Bronchial epithelial cell (primary cell): ENCODE measurements at regions not wholly inside any gene's neighbourhood (a gene's known extent, or its start where the extent isn't known, plus 50 kb on each side); places are given as distances from the start of the nearest gene placed in this dataset.

ENCODE experiments used
- DNase-seq: peaks from one replicate; pipeline ENCODE4 v3.0.0-alpha.2; 2010; ENCODE audit warnings: low read depth
- FAIRE-seq: peaks from 2 replicates; lab custom pipeline; 2011; peaks lifted over from hg19 to GRCh38; lab: Jason Lieb, UNC
- H3K27me3 ChIP-seq: 2 replicates; pipeline ENCODE4 v1.5.1; 2011; ENCODE audit warnings: low read length; ENCODE audit not compliant: control insufficient read depth, insufficient read depth
- H3K36me3 ChIP-seq: 2 replicates; pipeline ENCODE4 v1.5.1; 2011; ENCODE audit warnings: low read length; ENCODE audit not compliant: control insufficient read depth, insufficient read depth
- H3K4me3 ChIP-seq: 2 replicates; pipeline ENCODE4 v1.5.1; 2011; ENCODE audit warnings: mild to moderate bottlenecking, low read depth, low read length, control low read depth
- CTCF ChIP-seq: IDR thresholded peaks from 2 replicates; pipeline ENCODE4 v1.5.1; 2011; ENCODE audit warnings: mild to moderate bottlenecking, moderate library complexity, low read length, control low read depth, inconsistent platforms; ENCODE audit not compliant: insufficient read depth, severe bottlenecking

GRCh38 chr17:72236980-72237633 lies 116.3 kb downstream of the SOX9 start:
- FAIRE-seq (no peak), DNase-seq (no peak)
- Histone ChIP-seq H3K27me3 (peaks cover 2% of the 10 kb centered on the region), H3K36me3 (no peaks in the 10 kb centered on the region), H3K4me3 (no peak overlapping the region)
- TF ChIP-seq CTCF, result no peak

GRCh38 chr17:72238157-72238673 lies 117.4 kb downstream of the SOX9 start:
- TF ChIP-seq CTCF, result no peak

GRCh38 chr17:72239548-72239947 lies 118.7 kb downstream of the SOX9 start:
- H3K36me3 ChIP-seq, result no peaks in the 10 kb centered on the region
- DNase-seq (no peak), FAIRE-seq (no peak)
- peaks cover 2% of the 10 kb centered on the region for H3K27me3 ChIP-seq
- no peak for TF ChIP-seq CTCF
- no peak overlapping the region for H3K4me3 ChIP-seq

More at GRCh38 chr17:72238157-72238673, 117.4 kb downstream of the SOX9 start:
- DNase-seq (no peak), FAIRE-seq (no peak)
- peaks cover 2% of the 10 kb centered on the region for H3K27me3 ChIP-seq
- H3K36me3 ChIP-seq, result no peaks in the 10 kb centered on the region
- no peak overlapping the region for H3K4me3 ChIP-seq

- FAIRE-seq (peak; percentile 13), DNase-seq (no peak)
- Histone ChIP-seq H3K36me3 (no peaks in the 10 kb centered on the region), H3K27me3 (peaks cover 2% of the 10 kb centered on the region), H3K4me3 (no peak overlapping the region)
- no peak for TF ChIP-seq CTCF
These were observed 119.5 kb downstream of the SOX9 start for GRCh38 chr17:72240333-72240732.

GRCh38 chr17:72244494-72244893 lies 123.7 kb downstream of the SOX9 start:
- FAIRE-seq (no peak), DNase-seq (peak; percentile 71)
- TF ChIP-seq CTCF, result no peak
- no peak overlapping the region for H3K4me3 ChIP-seq
- no peaks in the 10 kb centered on the region for H3K27me3 ChIP-seq
- H3K36me3 ChIP-seq, result no peaks in the 10 kb centered on the region
